ENCODE measurements at regions not wholly inside any gene's neighbourhood (a gene's known extent, or its start where the extent isn't known, plus 50 kb on each side); places are given as distances from the start of the nearest gene placed in this dataset.

DNA sequence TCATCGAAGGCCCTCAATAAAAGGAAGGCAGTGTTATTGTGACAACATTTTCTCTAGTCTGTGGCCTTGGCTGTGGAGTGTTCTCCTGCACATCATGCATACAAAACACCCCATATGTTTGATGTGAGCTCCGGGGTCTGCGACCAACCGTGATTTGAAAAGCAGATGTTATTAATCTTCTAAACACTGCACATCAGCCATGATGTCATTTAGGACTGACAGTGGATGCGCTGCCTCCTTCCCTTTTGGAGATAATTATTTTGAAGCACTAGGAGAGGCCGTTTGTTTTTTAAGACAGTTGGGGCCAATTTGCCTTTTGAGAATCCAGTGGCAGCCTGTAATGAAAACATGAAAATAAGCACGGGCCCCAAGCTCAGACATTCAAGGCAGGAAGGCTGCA lies 1041.6 kb downstream of the BCL11B start:
- DNase-seq = no peak
- peaks cover 12 to 18% of the 10 kb centered on the region in 2 donors for H3K27me3 Mint-ChIP-seq (ENCODE audit: low read depth in 2 of 2)
- TF ChIP-seq, protein P1, sequence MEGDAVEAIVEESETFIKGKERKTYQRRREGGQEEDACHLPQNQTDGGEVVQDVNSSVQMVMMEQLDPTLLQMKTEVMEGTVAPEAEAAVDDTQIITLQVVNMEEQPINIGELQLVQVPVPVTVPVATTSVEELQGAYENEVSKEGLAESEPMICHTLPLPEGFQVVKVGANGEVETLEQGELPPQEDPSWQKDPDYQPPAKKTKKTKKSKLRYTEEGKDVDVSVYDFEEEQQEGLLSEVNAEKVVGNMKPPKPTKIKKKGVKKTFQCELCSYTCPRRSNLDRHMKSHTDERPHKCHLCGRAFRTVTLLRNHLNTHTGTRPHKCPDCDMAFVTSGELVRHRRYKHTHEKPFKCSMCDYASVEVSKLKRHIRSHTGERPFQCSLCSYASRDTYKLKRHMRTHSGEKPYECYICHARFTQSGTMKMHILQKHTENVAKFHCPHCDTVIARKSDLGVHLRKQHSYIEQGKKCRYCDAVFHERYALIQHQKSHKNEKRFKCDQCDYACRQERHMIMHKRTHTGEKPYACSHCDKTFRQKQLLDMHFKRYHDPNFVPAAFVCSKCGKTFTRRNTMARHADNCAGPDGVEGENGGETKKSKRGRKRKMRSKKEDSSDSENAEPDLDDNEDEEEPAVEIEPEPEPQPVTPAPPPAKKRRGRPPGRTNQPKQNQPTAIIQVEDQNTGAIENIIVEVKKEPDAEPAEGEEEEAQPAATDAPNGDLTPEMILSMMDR (IDR thresholded peaks at IDR 0.05) = no peak
- 85% methylated on average over 7 of the region's 7 CpGs for WGBS (ENCODE audit: insufficient coverage)
- no peaks in the 10 kb centered on the region for H3K36me3 ChIP-seq (ENCODE audit: control insufficient read depth, insufficient read depth, low read length)
- H3K4me3 Mint-ChIP-seq = no peak overlapping the region
- no peaks in the 10 kb centered on the region for H3K9me3 Mint-ChIP-seq
- H3K27me3 ChIP-seq (ENCODE audit: control insufficient read depth, insufficient read depth, low read length) = no peaks in the 10 kb centered on the region
- H3K4me3 ChIP-seq (ENCODE audit: low read length) = no peak overlapping the region
- intact Hi-C loops (cut with micrococcal nuclease) = no loop called here
- H3K9me3 ChIP-seq (ENCODE audit: control insufficient read depth, insufficient read depth, low read length) = no peaks in the 10 kb centered on the region
- H3K36me3 Mint-ChIP-seq = no peaks in the 10 kb centered on the region
- no peak overlapping the region for H3K27ac ChIP-seq (ENCODE audit: low read length)
- peaks cover 7 to 8% of the 10 kb centered on the region in 2 donors for H3K4me1 Mint-ChIP-seq
- no peak for ATAC-seq
- no peak overlapping the region for H3K27ac Mint-ChIP-seq
- peaks cover 9% of the 10 kb centered on the region for H3K4me1 ChIP-seq (ENCODE audit: control insufficient read depth, insufficient read depth, low read length)

DNA sequence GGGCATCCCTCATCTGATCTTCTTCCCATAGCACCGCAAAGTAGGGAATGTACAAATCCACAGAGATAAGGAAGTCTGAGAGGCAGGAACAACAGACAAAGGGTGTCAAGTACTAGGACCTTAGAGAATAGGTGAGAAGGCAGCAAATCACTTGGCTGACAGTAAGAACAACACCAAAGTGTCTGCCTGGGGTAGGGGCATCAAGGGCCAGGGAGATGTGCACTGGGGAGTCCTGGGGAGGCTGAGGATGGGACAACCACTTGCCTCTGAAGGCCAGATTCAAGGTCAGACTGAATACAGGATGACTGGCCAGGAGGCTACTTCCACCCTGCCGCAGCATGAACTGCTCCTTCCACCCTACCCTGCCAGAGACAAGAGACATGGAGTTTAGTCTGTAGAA lies 1040.8 kb downstream of the BCL11B start:
- Histone ChIP-seq H3K27ac (ENCODE audit: low read length) (no peak overlapping the region), H3K9me3 (ENCODE audit: control insufficient read depth, insufficient read depth, low read length) (no peaks in the 10 kb centered on the region), H3K4me3 (ENCODE audit: low read length) (no peak overlapping the region), H3K36me3 (ENCODE audit: control insufficient read depth, insufficient read depth, low read length) (no peaks in the 10 kb centered on the region), H3K4me1 (ENCODE audit: control insufficient read depth, insufficient read depth, low read length) (peaks cover 9% of the 10 kb centered on the region), H3K27me3 (ENCODE audit: control insufficient read depth, insufficient read depth, low read length) (no peaks in the 10 kb centered on the region)
- Mint-ChIP-seq H3K9me3 (no peaks in the 10 kb centered on the region), H3K36me3 (no peaks in the 10 kb centered on the region), H3K27ac (no peak overlapping the region), H3K27me3 (ENCODE audit: low read depth in 2 of 2) (peaks cover 12 to 18% of the 10 kb centered on the region in 2 donors), H3K4me1 (peaks cover 7 to 8% of the 10 kb centered on the region in 2 donors), H3K4me3 (no peak overlapping the region)
- ATAC-seq = no peak
- TF ChIP-seq, protein P1 (IDR thresholded peaks at IDR 0.05) = no peak
- intact Hi-C loops (cut with micrococcal nuclease) = no loop called here
- WGBS (ENCODE audit: insufficient coverage) = 86% methylated on average over 2 of the region's 2 CpGs
- DNase-seq = no peak

DNA sequence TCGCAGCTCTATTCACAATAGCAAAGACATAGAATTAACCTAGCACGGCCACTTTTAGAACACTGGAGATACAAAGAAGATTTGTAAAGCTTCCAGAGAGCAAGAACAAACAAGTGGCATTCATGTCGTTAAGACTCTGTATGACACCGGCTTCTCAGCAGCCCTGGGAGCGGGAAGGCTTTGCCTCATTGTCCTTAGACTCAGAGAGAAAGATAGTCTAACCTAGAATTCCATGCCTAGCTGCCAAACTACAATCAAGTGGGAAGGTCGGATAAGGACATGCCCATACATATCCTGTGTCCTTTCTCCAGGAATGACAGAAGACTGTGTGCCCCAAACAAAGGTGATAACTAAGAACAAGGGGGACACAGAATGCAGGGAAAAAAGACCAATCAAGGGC lies 1038.3 kb downstream of the BCL11B start:
- intact Hi-C loops (cut with micrococcal nuclease) = no loop called here

DNA sequence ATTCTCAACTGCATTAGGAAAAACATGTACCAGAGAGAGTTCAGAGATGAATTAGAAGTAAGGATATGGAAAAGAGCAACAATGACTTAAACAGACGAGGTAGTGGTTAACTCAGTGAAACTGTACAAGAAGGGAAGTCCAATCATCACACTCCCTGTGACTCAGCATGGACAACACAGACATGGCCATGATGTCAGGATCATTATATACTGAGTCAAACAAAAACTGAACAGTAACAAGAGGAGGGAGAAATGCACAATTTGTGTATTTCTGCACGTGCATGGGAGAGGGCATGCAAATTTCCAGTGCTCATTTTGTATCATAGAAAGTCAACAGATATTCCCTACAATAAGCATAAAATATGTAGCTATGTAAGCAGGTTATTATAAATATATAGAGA lies 1037.8 kb downstream of the BCL11B start:
- Histone ChIP-seq H3K9me3 (ENCODE audit: control insufficient read depth, insufficient read depth, low read length) (no peaks in the 10 kb centered on the region), H3K4me1 (ENCODE audit: control insufficient read depth, insufficient read depth, low read length) (no peaks in the 10 kb centered on the region), H3K4me3 (ENCODE audit: low read length) (no peak overlapping the region), H3K27me3 (ENCODE audit: control insufficient read depth, insufficient read depth, low read length) (no peaks in the 10 kb centered on the region), H3K27ac (ENCODE audit: low read length) (no peak overlapping the region), H3K36me3 (ENCODE audit: control insufficient read depth, insufficient read depth, low read length) (no peaks in the 10 kb centered on the region)
- no peak overlapping the region for H3K4me3 Mint-ChIP-seq
- intact Hi-C loops (cut with micrococcal nuclease) = no loop called here
- ATAC-seq (no peak), DNase-seq (no peak)
- H3K4me1 Mint-ChIP-seq = no peaks in the 10 kb centered on the region
- no peak overlapping the region for H3K27ac Mint-ChIP-seq
- no peaks in the 10 kb centered on the region for H3K9me3 Mint-ChIP-seq
- H3K27me3 Mint-ChIP-seq (ENCODE audit: low read depth in 2 of 2) = peaks cover 16 to 29% of the 10 kb centered on the region in 2 donors
- no peaks in the 10 kb centered on the region for H3K36me3 Mint-ChIP-seq
- 46% methylated on average over 1 of the region's 2 CpGs for WGBS (ENCODE audit: insufficient coverage)
- TF ChIP-seq, protein P1 (IDR thresholded peaks at IDR 0.05) = no peak

More for the DNA sequence above, 1038.3 kb downstream of the BCL11B start:
- Mint-ChIP-seq H3K4me1 (no peaks in the 10 kb centered on the region), H3K4me3 (no peak overlapping the region), H3K27me3 (ENCODE audit: low read depth in 2 of 2) (peaks cover 15 to 24% of the 10 kb centered on the region in 2 donors), H3K27ac (no peak overlapping the region), H3K9me3 (no peaks in the 10 kb centered on the region), H3K36me3 (no peaks in the 10 kb centered on the region)
- WGBS (ENCODE audit: insufficient coverage) = 85% methylated on average over 6 of the region's 6 CpGs
- no peak overlapping the region for H3K4me3 ChIP-seq (ENCODE audit: low read length)
- TF ChIP-seq, protein P1 (IDR thresholded peaks at IDR 0.05) = no peak
- H3K27me3 ChIP-seq (ENCODE audit: control insufficient read depth, insufficient read depth, low read length) = no peaks in the 10 kb centered on the region
- no peak for ATAC-seq
- DNase-seq = no peak
- H3K36me3 ChIP-seq (ENCODE audit: control insufficient read depth, insufficient read depth, low read length) = no peaks in the 10 kb centered on the region
- H3K27ac ChIP-seq (ENCODE audit: low read length) = no peak overlapping the region
- H3K9me3 ChIP-seq (ENCODE audit: control insufficient read depth, insufficient read depth, low read length) = no peaks in the 10 kb centered on the region
- no peaks in the 10 kb centered on the region for H3K4me1 ChIP-seq (ENCODE audit: control insufficient read depth, insufficient read depth, low read length)
